ENCODE measurements at regions not wholly inside any gene's neighbourhood (a gene's known extent, or its start where the extent isn't known, plus 50 kb on each side); places are given as distances from the start of the nearest gene placed in this dataset.

- no peak for TF ChIP-seq HMGXB4 (CRISPR knock-in tag; IDR thresholded peaks at IDR 0.05)
- H3K4me1 Mint-ChIP-seq, result no peaks in the 10 kb centered on the region
- ChIA-PET POLR2A (no interaction called here), CTCF (interaction anchor here (0.7 kb wide), 1 partner anchor 278 kb away, joined by 3 read pairs; no protein-coding TSS in a partner anchor)
- no peaks in the 10 kb centered on the region for H3K36me3 Mint-ChIP-seq
- no peak overlapping the region for H3K4me3 Mint-ChIP-seq
- ATAC-seq, result peak; percentile 63
- no peak for DNase-seq (ENCODE audit: low spot score)
- H3K9me3 Mint-ChIP-seq, result peaks cover 10% of the 10 kb centered on the region
- H3K27me3 Mint-ChIP-seq (ENCODE audit: low read depth), result no peaks in the 10 kb centered on the region; the same call in 1 of the 2 replicates
- H3K27ac Mint-ChIP-seq, result no peak overlapping the region
Observed at GRCh38 chr10:117074621-117075020, 63.4 kb downstream of the VAX1 start.

- CTCF ChIA-PET, result interaction anchor here (1.4 kb wide), 1 partner anchor 275 kb away, joined by 7 read pairs; no protein-coding TSS in a partner anchor
- POLR2A ChIA-PET, result no interaction called here
- H3K27me3 Mint-ChIP-seq (ENCODE audit: low read depth), result no peaks in the 10 kb centered on the region; the same call in 1 of the 2 replicates
- H3K4me3 Mint-ChIP-seq, result no peak overlapping the region
- peaks cover 7% of the 10 kb centered on the region for H3K9me3 Mint-ChIP-seq
- no peak for DNase-seq (ENCODE audit: low spot score)
- no peak for ATAC-seq
- no peaks in the 10 kb centered on the region for H3K36me3 Mint-ChIP-seq
- H3K27ac Mint-ChIP-seq, result no peak overlapping the region
- H3K4me1 Mint-ChIP-seq, result peaks cover 14% of the 10 kb centered on the region
- TF ChIP-seq NR2C2 (CRISPR knock-in tag; IDR thresholded peaks at IDR 0.05) (no peak), GTF2I (CRISPR knock-in tag; conservative IDR thresholded peaks at IDR 0.05) (no peak), HMGXB4 (CRISPR knock-in tag; IDR thresholded peaks at IDR 0.05) (no peak), AR (CRISPR knock-in tag; IDR thresholded peaks at IDR 0.05) (no peak), FOXP1 (CRISPR knock-in tag; IDR thresholded peaks at IDR 0.05; ENCODE audit: borderline replicate concordance) (no peak)
Observed at GRCh38 chr10:117071286-117072050, 66.5 kb upstream of the SHTN1 start.
